ENCODE measurements at regions not wholly inside any gene's neighbourhood (a gene's known extent, or its start where the extent isn't known, plus 50 kb on each side); places are given as distances from the start of the nearest gene placed in this dataset.

GRCh38 chr2:13480057-13480456, 763.3 kb downstream of the TRIB2 start:
- DNase-seq (ENCODE audit: low read depth) = peak; percentile 30
- TF ChIP-seq, protein P1, sequence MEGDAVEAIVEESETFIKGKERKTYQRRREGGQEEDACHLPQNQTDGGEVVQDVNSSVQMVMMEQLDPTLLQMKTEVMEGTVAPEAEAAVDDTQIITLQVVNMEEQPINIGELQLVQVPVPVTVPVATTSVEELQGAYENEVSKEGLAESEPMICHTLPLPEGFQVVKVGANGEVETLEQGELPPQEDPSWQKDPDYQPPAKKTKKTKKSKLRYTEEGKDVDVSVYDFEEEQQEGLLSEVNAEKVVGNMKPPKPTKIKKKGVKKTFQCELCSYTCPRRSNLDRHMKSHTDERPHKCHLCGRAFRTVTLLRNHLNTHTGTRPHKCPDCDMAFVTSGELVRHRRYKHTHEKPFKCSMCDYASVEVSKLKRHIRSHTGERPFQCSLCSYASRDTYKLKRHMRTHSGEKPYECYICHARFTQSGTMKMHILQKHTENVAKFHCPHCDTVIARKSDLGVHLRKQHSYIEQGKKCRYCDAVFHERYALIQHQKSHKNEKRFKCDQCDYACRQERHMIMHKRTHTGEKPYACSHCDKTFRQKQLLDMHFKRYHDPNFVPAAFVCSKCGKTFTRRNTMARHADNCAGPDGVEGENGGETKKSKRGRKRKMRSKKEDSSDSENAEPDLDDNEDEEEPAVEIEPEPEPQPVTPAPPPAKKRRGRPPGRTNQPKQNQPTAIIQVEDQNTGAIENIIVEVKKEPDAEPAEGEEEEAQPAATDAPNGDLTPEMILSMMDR (IDR thresholded peaks at IDR 0.05; ENCODE audit: insufficient read depth, low read depth, low read length, missing control alignments) = no peak
- H3K4me3 ChIP-seq (ENCODE audit: low read depth, low read length) = no peak overlapping the region

DNA sequence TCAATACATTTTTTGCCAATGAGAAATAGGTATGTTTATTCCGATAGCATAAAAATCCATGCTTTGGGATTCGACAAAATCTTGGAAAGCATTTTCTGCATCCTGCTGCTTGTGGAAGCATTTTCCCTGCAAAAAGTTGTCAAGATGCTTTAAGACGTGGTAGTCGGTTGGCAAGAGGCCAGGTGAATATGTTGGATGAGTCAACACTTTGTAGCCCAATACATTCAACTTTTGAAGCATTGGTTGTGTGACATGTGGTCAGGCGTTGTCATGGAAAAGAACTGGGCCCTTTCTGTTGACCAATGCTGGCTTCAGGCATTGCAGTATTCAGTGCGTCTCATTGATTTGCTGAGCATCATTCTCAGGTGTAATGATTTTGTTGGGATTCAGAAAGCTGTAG, 764.5 kb downstream of the TRIB2 start:
- no peak overlapping the region for H3K4me3 ChIP-seq (ENCODE audit: low read depth, low read length)
- no peak for DNase-seq (ENCODE audit: low read depth)
- TF ChIP-seq, protein P1 (IDR thresholded peaks at IDR 0.05; ENCODE audit: insufficient read depth, low read depth, low read length, missing control alignments) = no peak

- no peak overlapping the region for H3K4me3 ChIP-seq (ENCODE audit: low read depth, low read length)
- no peak for DNase-seq (ENCODE audit: low read depth)
- TF ChIP-seq, protein P1 (IDR thresholded peaks at IDR 0.05; ENCODE audit: insufficient read depth, low read depth, low read length, missing control alignments) = no peak
Observed at GRCh38 chr2:13485256-13485655, 768.5 kb downstream of the TRIB2 start.

DNA sequence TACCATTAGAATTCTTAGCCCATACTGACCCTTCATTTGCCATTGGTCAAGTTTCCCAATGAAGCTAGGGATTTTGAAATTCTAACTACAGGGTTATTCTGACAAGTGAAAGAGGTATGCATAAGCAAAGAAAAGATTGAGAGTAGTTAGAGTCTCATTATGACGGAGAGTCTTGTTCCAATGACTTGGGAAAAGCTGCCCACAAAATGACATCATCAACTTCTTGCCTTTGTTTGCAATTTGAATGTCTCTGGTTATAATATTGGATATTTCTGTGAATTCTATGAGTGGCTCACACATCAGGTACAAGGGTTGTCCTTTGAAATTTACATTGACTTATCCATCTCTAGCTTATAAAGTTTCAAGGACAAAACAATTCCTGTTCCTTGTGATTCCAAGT, 772.2 kb downstream of the TRIB2 start:
- DNase-seq (ENCODE audit: low read depth) = no peak
- TF ChIP-seq, protein P1 (IDR thresholded peaks at IDR 0.05; ENCODE audit: insufficient read depth, low read depth, low read length, missing control alignments) = no peak
- H3K4me3 ChIP-seq (ENCODE audit: low read depth, low read length) = no peak overlapping the region

- no peak overlapping the region for H3K4me3 ChIP-seq (ENCODE audit: low read depth, low read length)
- no peak for DNase-seq (ENCODE audit: low read depth)
Observed at GRCh38 chr2:13492262-13492661, 775.5 kb downstream of the TRIB2 start.

DNA sequence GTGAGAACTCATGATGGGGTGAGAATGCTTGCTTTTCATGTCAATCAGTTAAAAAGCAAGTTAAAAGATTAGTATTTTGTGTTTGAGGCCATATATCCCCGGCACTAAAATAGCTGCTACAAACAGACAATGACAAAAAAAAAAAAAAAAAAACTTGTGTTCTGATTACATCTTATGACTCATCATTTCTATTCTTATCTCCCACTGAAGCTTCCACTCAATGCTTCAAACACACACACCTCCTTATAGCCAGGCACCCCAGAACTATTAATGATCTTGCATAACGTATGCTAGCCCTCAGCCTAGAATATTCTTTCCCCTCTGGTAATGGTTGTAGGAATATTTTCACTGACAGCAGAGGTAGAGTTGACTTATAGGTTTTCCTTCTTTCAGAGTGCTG, 778.3 kb downstream of the TRIB2 start:
- no peak overlapping the region for H3K4me3 ChIP-seq (ENCODE audit: low read depth, low read length)
- no peak for DNase-seq (ENCODE audit: low read depth)
- TF ChIP-seq, protein P1 (IDR thresholded peaks at IDR 0.05; ENCODE audit: insufficient read depth, low read depth, low read length, missing control alignments) = no peak

More at GRCh38 chr2:13492262-13492661, 775.5 kb downstream of the TRIB2 start:
- TF ChIP-seq, protein P1 (IDR thresholded peaks at IDR 0.05; ENCODE audit: insufficient read depth, low read depth, low read length, missing control alignments) = no peak

GRCh38 chr2:13504808-13505207, 788.1 kb downstream of the TRIB2 start:
- H3K4me3 ChIP-seq (ENCODE audit: low read depth, low read length) = peak overlapping the region; percentile 20; the same call in 1 of the 2 replicates
- TF ChIP-seq, protein P1 (IDR thresholded peaks at IDR 0.05; ENCODE audit: insufficient read depth, low read depth, low read length, missing control alignments) = no peak
- DNase-seq (ENCODE audit: low read depth) = peak; percentile 72
